Renal cortex interstitium (tissue), 11 donors: ENCODE measurements at regions not wholly inside any gene's neighbourhood (a gene's known extent, or its start where the extent isn't known, plus 50 kb on each side); places are given as distances from the start of the nearest gene placed in this dataset.

Experiments used
- DNase-seq, 11 donors: peaks; one replicate each; pipeline ENCODE4 v3.0.0-alpha.2; 2013; ENCODE audit warnings: low read depth in 9 of 11, low spot score in 4 of 11; ENCODE audit errors: extremely low read depth in 1 of 11

- no peak for DNase-seq
These were observed 95.7 kb upstream of the WNT4 start for GRCh38 chr1:22238356-22239224.

- no peak for DNase-seq
These were observed 96.5 kb upstream of the WNT4 start for GRCh38 chr1:22239378-22239777.

DNA sequence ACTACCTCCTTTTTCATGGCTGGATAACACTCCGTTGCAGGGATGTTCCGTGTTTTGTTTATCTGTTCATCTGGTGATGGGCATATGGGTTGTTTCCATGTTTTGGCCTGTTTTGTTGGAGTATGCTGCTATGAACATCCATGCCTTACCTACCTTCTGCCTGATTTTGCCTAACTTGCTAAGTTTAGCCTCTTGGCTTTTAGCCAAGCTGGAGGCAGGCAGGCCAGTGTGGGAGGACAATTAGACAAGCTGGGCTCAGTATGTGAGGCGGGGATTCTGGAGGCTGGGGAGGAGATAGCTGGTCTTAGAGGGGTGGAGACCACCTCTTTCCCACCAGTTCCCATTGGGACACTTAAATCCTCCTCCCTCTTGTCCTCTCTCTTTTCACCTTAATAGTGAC is 98.4 kb upstream of the WNT4 start:
- no peak for DNase-seq

DNA sequence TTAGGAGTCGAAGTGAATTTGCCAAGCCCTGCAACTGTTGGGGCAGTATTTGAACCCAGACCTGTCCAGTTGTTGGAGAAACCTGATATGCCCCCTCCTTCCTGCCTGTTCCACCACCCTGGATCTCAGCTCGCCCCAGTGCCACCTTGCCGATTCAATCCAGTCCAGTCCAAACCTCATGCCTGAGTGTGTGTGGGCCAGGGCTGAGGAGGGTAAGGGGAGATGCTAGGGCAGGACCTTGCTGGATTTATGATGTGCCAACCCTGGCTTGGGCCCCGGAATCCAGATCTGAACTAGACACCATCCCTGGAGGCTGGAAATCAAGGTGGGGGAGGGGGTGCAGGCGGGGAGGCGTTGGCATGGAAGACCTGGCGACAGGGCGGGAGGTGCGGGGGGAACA is 98.9 kb upstream of the WNT4 start:
- DNase-seq = peak in 1 of 11 donors; percentile 62

DNA sequence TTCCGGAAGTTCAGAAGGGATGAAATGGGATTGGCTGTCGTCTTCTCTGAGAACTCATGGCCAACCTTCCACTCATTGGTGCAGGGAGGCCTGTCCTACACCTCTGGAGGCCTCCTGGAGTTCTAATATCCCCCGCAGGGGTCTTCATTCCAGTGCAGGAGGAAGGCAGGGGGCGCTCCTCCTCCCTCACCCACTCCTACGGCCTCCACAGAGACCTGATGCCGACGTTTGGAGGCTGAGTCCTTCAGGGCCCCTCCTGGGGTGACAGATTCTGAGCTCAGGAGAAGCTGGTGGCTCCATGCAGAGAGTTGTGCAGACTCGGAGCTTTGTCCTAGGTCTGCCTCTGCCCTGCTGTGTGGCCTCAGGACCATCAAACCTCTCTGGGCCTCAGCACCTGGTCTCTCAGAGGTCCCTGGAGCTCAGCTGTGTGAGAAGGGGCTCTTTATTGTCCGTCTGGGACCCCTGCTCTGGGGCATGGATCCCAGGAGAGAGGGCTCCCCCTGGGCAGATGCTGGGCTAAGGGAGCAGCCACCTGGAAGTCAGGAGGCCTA is 102.3 kb upstream of the WNT4 start:
- no peak for DNase-seq

GRCh38 chr1:22245726-22246125 is 102.8 kb upstream of the WNT4 start:
- DNase-seq = no peak

- DNase-seq = no peak
These were observed 104.0 kb upstream of the WNT4 start for GRCh38 chr1:22246755-22247480.

DNA sequence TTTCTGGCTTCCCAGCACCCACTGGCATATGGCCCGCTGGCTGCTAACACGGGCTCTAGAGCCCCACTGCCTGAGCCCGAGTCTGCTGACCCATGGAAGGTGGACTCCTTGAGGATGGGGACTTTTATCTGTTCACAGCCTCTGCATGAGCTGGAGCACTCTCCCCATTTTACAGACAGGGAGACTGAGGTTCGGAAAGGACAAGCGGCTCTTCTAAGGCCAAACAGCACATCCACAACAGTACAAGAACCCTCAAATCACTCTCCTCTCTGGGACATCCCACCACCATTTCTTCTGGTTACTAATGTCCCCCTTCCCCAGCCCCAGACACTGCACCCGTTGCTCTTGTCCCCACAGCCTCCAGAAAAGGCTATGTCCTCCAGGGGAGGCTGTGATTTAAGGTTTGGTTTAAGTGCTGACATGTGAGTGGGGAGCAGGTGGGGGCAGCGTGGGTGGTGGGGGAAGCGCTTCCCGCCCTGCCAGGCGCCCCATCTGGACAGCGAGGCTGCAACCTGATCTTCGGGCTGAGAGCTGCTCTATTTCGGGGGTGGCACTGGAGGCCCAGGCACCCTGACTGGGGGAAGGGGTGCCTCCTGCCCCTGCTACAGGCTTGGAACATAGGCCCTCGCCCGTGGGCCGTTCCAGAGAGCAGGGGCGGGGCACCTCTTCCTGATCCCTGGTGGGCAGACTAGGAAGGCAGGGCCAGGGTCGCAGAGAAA is 104.8 kb upstream of the WNT4 start:
- no peak for DNase-seq

GRCh38 chr1:22248746-22249145 is 105.8 kb upstream of the WNT4 start:
- DNase-seq = no peak

DNA sequence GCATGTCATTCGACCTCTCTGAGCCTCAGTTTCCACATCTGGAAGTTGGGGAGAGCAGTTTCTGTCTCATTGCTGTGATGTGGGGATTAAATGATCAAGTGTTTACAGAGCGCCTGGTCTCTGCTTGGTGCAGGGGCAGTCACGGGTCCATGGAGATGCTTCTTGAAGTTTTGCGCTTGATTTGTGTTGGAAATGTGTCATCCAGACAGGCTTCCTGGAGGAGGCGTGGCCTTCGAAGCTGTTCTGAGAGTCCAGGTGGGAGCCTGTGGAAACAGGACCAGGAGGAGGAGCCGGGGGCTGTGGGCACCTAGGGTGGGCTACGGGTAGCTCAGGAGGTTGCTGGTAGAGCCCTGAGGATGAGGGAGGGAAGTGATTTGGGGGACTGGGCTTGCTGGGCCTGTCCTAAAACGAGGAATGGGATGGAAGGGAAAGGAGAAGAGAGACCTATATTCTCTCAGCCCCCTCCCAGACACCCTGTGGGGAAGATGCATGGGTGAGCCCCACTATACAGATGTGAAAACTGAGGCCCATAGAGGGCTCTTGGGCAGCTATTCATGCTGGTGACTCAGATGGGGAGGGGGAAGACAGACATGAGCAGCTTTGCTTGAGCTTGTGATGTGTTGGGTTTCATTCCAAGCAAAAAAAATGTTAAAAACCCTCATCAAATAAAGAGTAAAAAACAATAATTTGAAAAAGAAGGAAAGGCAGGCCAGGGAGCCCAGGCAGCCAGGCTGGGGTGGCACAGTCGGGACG is 107.2 kb upstream of the WNT4 start:
- DNase-seq = no peak

DNA sequence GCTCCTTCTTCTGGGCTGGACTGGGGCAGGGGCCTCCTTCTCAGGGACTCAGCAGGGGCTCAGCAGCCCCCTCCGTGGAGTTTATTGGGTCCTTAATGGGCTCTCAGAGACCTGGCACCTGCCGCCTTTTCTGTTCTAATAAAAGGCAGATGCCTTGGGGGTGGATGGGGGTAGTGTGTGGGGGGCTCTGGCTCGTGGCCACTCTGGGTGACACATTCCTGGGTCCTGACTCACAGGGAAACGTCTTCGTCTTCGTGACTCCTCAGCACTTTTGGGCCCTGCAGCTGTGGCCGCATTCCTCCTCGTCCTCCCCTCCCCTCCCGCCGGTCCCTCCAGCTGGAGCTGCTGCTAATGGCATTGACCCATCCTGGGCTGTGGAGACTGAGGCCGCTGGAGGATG is 107.8 kb upstream of the WNT4 start:
- DNase-seq = no peak

DNA sequence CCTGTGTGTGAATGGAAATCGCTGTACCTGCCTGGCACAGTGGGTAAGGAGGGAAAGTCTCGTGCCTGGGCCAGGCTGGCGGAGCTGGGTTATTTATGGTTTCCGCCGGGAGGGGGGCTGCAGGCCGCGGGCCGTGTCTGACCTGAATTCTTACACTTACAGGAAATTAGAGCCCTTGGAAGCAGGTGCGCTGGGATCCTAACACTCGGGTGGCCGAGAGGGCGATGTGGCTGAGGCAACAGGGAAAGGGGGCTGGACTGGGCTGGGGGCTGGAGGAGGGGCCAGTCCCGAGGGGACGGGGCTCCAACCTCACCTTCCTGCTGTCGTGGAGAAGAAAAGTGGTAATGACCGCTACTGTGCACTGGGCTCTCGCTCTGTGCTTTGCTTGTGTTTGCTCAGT is 109.4 kb upstream of the WNT4 start:
- peak in 1 of 11 donors; percentile 63 for DNase-seq

DNA sequence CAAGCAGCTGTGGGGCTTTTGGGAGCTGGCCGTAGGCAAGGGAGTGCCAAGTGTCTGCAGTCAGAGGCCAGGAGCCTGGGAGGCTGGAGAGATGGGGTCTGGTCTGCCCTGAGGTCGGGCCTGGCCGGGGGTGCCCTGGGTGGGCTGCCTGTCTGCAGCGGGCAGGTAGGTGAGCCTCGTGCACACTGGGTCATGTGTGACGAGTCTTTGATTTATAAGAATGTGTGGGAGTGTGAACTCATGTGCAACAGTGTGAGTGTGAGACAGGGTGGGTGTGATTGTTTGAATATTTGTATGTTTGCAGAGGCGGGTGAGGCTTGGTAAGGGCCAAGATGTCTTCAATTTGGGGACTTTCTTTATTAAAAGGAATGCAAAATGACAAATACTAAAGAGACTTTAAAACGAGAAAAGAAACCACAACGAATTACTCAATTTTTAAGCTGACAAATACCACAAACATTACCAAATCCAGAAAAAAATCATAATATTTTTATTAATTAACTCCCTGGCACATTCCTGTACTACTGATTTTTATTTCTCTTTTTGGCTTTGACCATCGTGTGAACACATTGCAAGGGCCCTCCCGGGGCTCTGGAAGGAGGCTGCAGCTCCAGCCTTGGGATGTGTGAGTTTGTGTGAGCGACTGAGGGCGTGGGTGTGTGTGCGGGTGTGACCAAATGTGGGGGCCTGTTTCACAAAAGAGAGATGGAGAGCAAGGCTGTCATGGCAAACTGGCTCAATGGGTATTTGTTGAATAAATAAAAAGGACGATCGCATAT is 110.3 kb upstream of the WNT4 start:
- DNase-seq = no peak

GRCh38 chr1:22254756-22255155 is 111.9 kb upstream of the WNT4 start:
- no peak for DNase-seq

DNA sequence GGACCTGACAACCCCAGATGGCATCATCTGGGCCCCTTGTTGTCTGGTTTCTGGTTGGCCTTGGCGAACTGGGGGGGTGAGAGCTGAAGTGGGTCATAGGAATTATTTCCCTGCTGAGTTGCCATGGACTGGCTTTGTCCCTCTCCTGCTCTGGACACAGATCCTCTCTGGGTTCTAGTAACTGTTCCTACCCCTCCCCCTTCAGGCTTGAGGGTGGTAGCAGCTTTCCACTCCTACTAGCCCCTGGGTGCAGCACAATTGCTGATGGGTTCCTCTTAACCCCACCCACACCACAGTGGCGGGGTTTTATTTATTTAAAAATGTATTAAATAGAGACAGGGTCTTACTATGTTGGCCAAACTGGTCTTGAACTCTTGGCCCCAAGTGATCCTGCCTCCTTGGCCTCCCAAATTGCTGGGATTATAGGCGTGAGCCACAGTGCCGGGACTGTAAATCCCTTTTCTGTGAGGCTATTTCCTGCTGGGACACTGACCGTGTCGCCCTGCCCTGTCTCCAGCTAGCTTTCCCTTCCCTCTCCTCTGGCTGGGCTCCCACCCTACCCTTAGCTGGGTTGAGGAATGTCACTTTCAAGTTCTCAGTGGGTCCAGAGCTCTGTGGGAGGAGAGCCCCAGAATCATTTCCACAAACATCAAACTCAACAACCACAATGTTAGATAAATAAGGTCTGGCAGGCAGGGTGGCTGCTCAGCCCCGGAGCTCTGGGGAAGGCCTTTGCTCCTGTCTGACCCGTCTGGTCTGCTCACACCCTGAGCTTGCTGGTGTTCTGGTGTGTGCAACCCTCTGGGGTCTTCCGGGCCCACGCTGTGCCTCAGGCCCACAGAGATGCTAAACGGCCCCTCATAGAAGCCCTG is 112.7 kb upstream of the WNT4 start:
- DNase-seq = no peak

- DNase-seq = no peak
These were observed 113.3 kb upstream of the WNT4 start for GRCh38 chr1:22256213-22256512.
